Right renal cortex interstitium (tissue), 3 donors: ENCODE measurements at regions not wholly inside any gene's neighbourhood (a gene's known extent, or its start where the extent isn't known, plus 50 kb on each side); places are given as distances from the start of the nearest gene placed in this dataset.
"Not testable (repeated sequence)": the region's sequence is repeated elsewhere in the genome, so short reads cannot be mapped to it uniquely, and the experiment has no call there.

Experiments
- DNase-seq, 3 donors: peaks; one replicate each; pipeline ENCODE4 v3.0.0-alpha.2; 2013; ENCODE audit warnings: low read depth in 3 of 3, low spot score in 2 of 3

- DNase-seq = no peak
These were observed 944.7 kb upstream of the NDST4 start for GRCh38 chr4:116058129-116058528.

- DNase-seq = no peak
These were observed 942.7 kb upstream of the NDST4 start for GRCh38 chr4:116055857-116056827.

- no peak for DNase-seq
These were observed 913.9 kb upstream of the NDST4 start for GRCh38 chr4:116027311-116027710.

GRCh38 chr4:116024954-116025708 is 911.7 kb upstream of the NDST4 start:
- no peak for DNase-seq

- no peak for DNase-seq
These were observed 909.6 kb upstream of the NDST4 start for GRCh38 chr4:116023049-116023448.

GRCh38 chr4:116020141-116020722 is 906.8 kb upstream of the NDST4 start:
- no peak for DNase-seq

- DNase-seq = no peak
These were observed 905.4 kb upstream of the NDST4 start for GRCh38 chr4:116018831-116019230.

GRCh38 chr4:116016201-116016600 is 902.8 kb upstream of the NDST4 start:
- DNase-seq = no peak

- DNase-seq = no peak
These were observed 902.1 kb upstream of the NDST4 start for GRCh38 chr4:116015549-116015948.

GRCh38 chr4:116015062-116015461 is 901.6 kb upstream of the NDST4 start:
- DNase-seq = no peak

- DNase-seq = no peak
These were observed 897.5 kb upstream of the NDST4 start for GRCh38 chr4:116010923-116011322.

GRCh38 chr4:116005806-116006088 is 892.3 kb upstream of the NDST4 start:
- no peak for DNase-seq

- no peak for DNase-seq
These were observed 891.8 kb upstream of the NDST4 start for GRCh38 chr4:116005037-116005805.

- no peak for DNase-seq
These were observed 887.9 kb upstream of the NDST4 start for GRCh38 chr4:116001291-116001690.

GRCh38 chr4:115986573-115986972 is 873.2 kb upstream of the NDST4 start:
- DNase-seq = no peak

- not testable (repeated sequence) for DNase-seq
These were observed 862.1 kb upstream of the NDST4 start for GRCh38 chr4:115975421-115976001.

- no peak for DNase-seq
These were observed 860.3 kb upstream of the NDST4 start for GRCh38 chr4:115973768-115974167.

GRCh38 chr4:115972967-115973366 is 859.5 kb upstream of the NDST4 start:
- no peak for DNase-seq

- DNase-seq = no peak
These were observed 857.4 kb upstream of the NDST4 start for GRCh38 chr4:115970859-115971258.

GRCh38 chr4:115969756-115970155 is 856.3 kb upstream of the NDST4 start:
- no peak for DNase-seq
